CD4-positive, alpha-beta T cell (primary cell): ENCODE measurements at regions not wholly inside any gene's neighbourhood (a gene's known extent, or its start where the extent isn't known, plus 50 kb on each side); places are given as distances from the start of the nearest gene placed in this dataset.
"Not testable (repeated sequence)": the region's sequence is repeated elsewhere in the genome, so short reads cannot be mapped to it uniquely, and the experiment has no call there.

ENCODE experiments used
- ATAC-seq: fragments of 200-7000 bp; cut with Tn5 transposase; one replicate; pipeline ENCODE4 v1.10.0; 2022; ENCODE audit warnings: mild to moderate bottlenecking; ENCODE audit not compliant: poor library complexity
- CTCF ChIA-PET: fragments of 350-600 bp; sonication (Branson Sonifier 250); formaldehyde crosslinking; loops from one replicate; lab custom pipeline; 2021; ENCODE audit warnings: antibody characterized with exemption, inconsistent platforms; lab: Charles Lee
- POLR2A ChIA-PET: fragments of 350-600 bp; sonication (Branson Sonifier 250); formaldehyde crosslinking; loops from one replicate; lab custom pipeline; 2021; ENCODE audit warnings: antibody characterized with exemption, inconsistent platforms; lab: Charles Lee
- DNase-seq, 14 experiments: peaks; one replicate each; pipeline ENCODE4 v3.0.0-alpha.2; 2013 to 2020; ENCODE audit warnings: mixed read lengths in 2 of 14
- H3K27ac ChIP-seq, 2 donors: one replicate each; pipeline versions ENCODE4 v1.5.1 to v1.7.0; 2013; ENCODE audit warnings: low read length in 2 of 2, low read depth in 1 of 2, mild to moderate bottlenecking in 1 of 2
- H3K27me3 ChIP-seq, 2 experiments: 1 replicate in 1 of 2; 2 replicates in 1 of 2; pipeline versions ENCODE4 v1.6.1 to v1.7.0; 2013; ENCODE audit warnings: low read length in 2 of 2, control low read depth in 1 of 2, mild to moderate bottlenecking in 1 of 2, moderate library complexity in 1 of 2; ENCODE audit not compliant: insufficient read depth in 2 of 2, control insufficient read depth in 1 of 2
- H3K36me3 ChIP-seq: one replicate; pipeline ENCODE4 v1.6.1; 2013; ENCODE audit warnings: low read length, control low read depth; ENCODE audit not compliant: insufficient read depth
- H3K4me1 ChIP-seq: one replicate; pipeline ENCODE4 v1.6.1; 2013; ENCODE audit warnings: low read length, control low read depth; ENCODE audit not compliant: insufficient read depth
- H3K4me3 ChIP-seq: one replicate; pipeline ENCODE4 v1.5.1; 2013; ENCODE audit warnings: mild to moderate bottlenecking, low read length, moderate library complexity
- H3K9me3 ChIP-seq, 2 experiments: 1 replicate in 1 of 2; 2 replicates in 1 of 2; pipeline versions ENCODE4 v1.6.1 to v1.7.0; 2013; ENCODE audit warnings: low read length in 2 of 2, mild to moderate bottlenecking in 2 of 2, control low read depth in 1 of 2, moderate library complexity in 1 of 2; ENCODE audit not compliant: control insufficient read depth in 1 of 2, insufficient read depth in 1 of 2
- H3K27ac Mint-ChIP-seq: one replicate; pipeline ENCODE4 v1.8.0; 2020; ENCODE audit warnings: mixed read lengths
- H3K27me3 Mint-ChIP-seq: one replicate; pipeline ENCODE4 v1.8.0; 2021; ENCODE audit warnings: mixed read lengths
- H3K36me3 Mint-ChIP-seq: one replicate; pipeline ENCODE4 v1.8.0; 2021; ENCODE audit warnings: low read depth, mixed read lengths
- H3K4me1 Mint-ChIP-seq: one replicate; pipeline ENCODE4 v1.8.0; 2021; ENCODE audit warnings: low read depth, mixed read lengths
- H3K4me3 Mint-ChIP-seq: one replicate; pipeline ENCODE4 v1.8.0; 2020; ENCODE audit warnings: mild to moderate bottlenecking, mixed read lengths
- H3K9me3 Mint-ChIP-seq: one replicate; pipeline ENCODE4 v1.8.0; 2020; ENCODE audit warnings: mixed read lengths
- CTCF ChIP-seq: fragments of 200-600 bp; IDR thresholded peaks from one replicate; pipeline ENCODE4 v1.8.0; 2022; ENCODE audit warnings: antibody characterized with exemption, mild to moderate bottlenecking
- intact Hi-C, 2 experiments: fragments of 100-400 bp; cut with DNase I in 1 of 2; cut with micrococcal nuclease in 1 of 2; formaldehyde crosslinking; loops; one replicate each; pipeline versions ENCODE4 v1.15.1 to v1.9.0; 2023 to 2025; cut with DNase I, micrococcal nuclease

GRCh38 chr2:216932863-216933548 is 73.1 kb upstream of the TNP1 start:
- Mint-ChIP-seq H3K27me3 (no peaks in the 10 kb centered on the region), H3K4me1 (no peaks in the 10 kb centered on the region), H3K9me3 (no peaks in the 10 kb centered on the region), H3K27ac (no peak overlapping the region), H3K4me3 (no peak overlapping the region), H3K36me3 (no peaks in the 10 kb centered on the region)
- TF ChIP-seq CTCF, result no peak
- Histone ChIP-seq H3K27ac (no peak overlapping the region), H3K4me3 (no peak overlapping the region), H3K36me3 (no peaks in the 10 kb centered on the region), H3K4me1 (no peaks in the 10 kb centered on the region), H3K27me3 (peaks cover 0 to 2% of the 10 kb centered on the region in 2 experiments), H3K9me3 (peaks cover 0 to 7% of the 10 kb centered on the region in 2 experiments)
- ChIA-PET CTCF (no interaction called here), POLR2A (no interaction called here)
- ATAC-seq, result no peak
- no peak for DNase-seq
- intact Hi-C loops, result no loop called here

- POLR2A ChIA-PET, result no interaction called here
- no peak overlapping the region for H3K4me3 ChIP-seq
- ATAC-seq (no peak), DNase-seq (no peak)
- Mint-ChIP-seq H3K9me3 (no peaks in the 10 kb centered on the region), H3K36me3 (no peaks in the 10 kb centered on the region), H3K27me3 (no peaks in the 10 kb centered on the region), H3K4me3 (no peak overlapping the region), H3K4me1 (no peaks in the 10 kb centered on the region), H3K27ac (no peak overlapping the region)
- no peaks in the 10 kb centered on the region for H3K36me3 ChIP-seq
- no peaks in the 10 kb centered on the region for H3K4me1 ChIP-seq
- no peak for TF ChIP-seq CTCF
- H3K27ac ChIP-seq, result no peak overlapping the region
- intact Hi-C loops, result no loop called here
- H3K27me3 ChIP-seq, result peaks cover 0 to 2% of the 10 kb centered on the region in 2 experiments
- CTCF ChIA-PET, result no interaction called here
- peaks cover 0 to 7% of the 10 kb centered on the region in 2 experiments for H3K9me3 ChIP-seq
Observed at GRCh38 chr2:216932113-216932862, 72.4 kb upstream of the TNP1 start.

DNA sequence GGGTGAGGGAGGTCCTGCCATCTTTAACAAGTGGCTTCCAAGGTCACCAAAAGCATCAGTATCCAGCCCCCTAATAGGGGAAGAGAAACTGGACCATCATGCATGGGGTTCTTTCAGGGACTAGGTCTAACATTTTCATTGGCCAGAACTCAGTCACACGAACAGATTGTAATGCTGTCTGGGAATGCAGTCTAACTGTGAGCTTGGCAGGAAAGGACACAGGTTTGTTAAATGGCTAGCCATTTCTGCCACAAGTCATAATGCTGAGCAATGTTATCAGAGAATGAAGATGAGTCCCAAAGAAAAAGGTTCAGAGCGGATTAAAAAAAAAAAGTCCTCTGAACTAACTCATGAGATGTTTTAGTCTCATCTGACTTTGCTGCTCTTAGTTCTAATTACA is 70.9 kb upstream of the TNP1 start:
- DNase-seq, result no peak
- H3K4me3 Mint-ChIP-seq, result no peak overlapping the region
- H3K4me3 ChIP-seq, result no peak overlapping the region
- H3K36me3 ChIP-seq, result no peaks in the 10 kb centered on the region
- peaks cover 0 to 5% of the 10 kb centered on the region in 2 experiments for H3K27me3 ChIP-seq
- CTCF ChIA-PET, result no interaction called here
- intact Hi-C loops, result no loop called here
- POLR2A ChIA-PET, result no interaction called here
- H3K27me3 Mint-ChIP-seq, result no peaks in the 10 kb centered on the region
- no peaks in the 10 kb centered on the region for H3K9me3 Mint-ChIP-seq
- H3K4me1 ChIP-seq, result no peaks in the 10 kb centered on the region
- H3K27ac Mint-ChIP-seq, result no peak overlapping the region
- H3K36me3 Mint-ChIP-seq, result no peaks in the 10 kb centered on the region
- H3K4me1 Mint-ChIP-seq, result no peaks in the 10 kb centered on the region
- peaks cover 0 to 7% of the 10 kb centered on the region in 2 experiments for H3K9me3 ChIP-seq
- TF ChIP-seq CTCF, result no peak
- no peak for ATAC-seq
- H3K27ac ChIP-seq, result no peak overlapping the region

DNA sequence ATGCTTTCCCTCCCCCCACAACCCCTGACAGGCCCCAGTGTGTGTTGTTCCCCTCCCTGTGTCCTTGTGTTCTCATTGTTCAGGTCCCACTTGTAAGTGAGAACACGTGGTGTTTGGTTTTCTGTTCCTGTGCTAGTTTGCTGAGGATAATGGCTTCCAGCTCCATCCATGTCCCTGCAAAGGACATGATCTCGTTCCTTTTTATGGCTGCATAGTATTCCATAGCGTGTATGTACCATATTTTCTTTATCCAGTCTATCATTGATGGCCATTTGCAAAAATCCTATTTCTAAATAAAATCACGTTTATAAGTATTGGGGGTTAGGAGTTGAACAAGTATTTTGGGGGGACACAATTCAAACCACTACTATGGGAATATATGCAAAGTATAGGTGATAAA is 69.5 kb upstream of the TNP1 start:
- not testable (repeated sequence) for H3K4me1 Mint-ChIP-seq

More for the DNA sequence above, 69.5 kb upstream of the TNP1 start:
- H3K4me1 ChIP-seq, ATAC-seq, CTCF ChIA-PET, POLR2A ChIA-PET, H3K36me3 Mint-ChIP-seq, H3K27me3 ChIP-seq, H3K4me3 Mint-ChIP-seq, H3K9me3 Mint-ChIP-seq, H3K9me3 ChIP-seq, H3K4me3 ChIP-seq, H3K27me3 Mint-ChIP-seq, DNase-seq, H3K27ac Mint-ChIP-seq, H3K27ac ChIP-seq, intact Hi-C loops, H3K36me3 ChIP-seq: not testable (repeated sequence)
